Breast epithelium (tissue), 3 donors: ENCODE measurements at regions not wholly inside any gene's neighbourhood (a gene's known extent, or its start where the extent isn't known, plus 50 kb on each side); places are given as distances from the start of the nearest gene placed in this dataset.

Source experiments
- POLR2A ChIP-seq: fragments of 450-650 bp; IDR thresholded peaks from one replicate; pipeline ENCODE4 v1.6.1; 2016; ENCODE audit warnings: antibody characterized with exemption, mild to moderate bottlenecking, moderate library complexity
- TF ChIP-seq, protein P1 (sequence below), 3 donors: fragments of 450-650 bp; IDR thresholded peaks; one replicate each; pipeline ENCODE4 v1.5.1; 2016 to 2017; ENCODE audit warnings: antibody characterized with exemption in 3 of 3, mild to moderate bottlenecking in 3 of 3, moderate library complexity in 3 of 3

DNA sequence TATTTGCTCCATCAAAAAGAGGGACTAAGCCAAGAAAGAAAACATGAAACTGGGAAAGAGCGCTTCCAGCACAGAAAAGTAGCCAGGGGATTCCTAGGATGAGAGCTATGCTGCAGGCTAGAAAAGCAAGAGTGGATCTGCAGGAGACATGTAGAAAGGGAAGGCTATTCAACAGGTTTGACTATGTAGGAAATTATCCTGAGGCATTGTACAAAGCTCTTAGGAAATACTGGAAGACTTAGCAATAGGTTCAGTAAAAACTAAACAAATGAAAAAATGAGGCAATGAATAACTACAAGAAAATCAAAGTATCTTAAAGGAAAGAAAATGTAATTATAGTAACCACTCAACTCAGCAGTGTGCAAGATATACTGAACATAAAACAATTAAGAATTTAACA, 178.7 kb upstream of the FOXN2 start:
- TF ChIP-seq, protein P1, sequence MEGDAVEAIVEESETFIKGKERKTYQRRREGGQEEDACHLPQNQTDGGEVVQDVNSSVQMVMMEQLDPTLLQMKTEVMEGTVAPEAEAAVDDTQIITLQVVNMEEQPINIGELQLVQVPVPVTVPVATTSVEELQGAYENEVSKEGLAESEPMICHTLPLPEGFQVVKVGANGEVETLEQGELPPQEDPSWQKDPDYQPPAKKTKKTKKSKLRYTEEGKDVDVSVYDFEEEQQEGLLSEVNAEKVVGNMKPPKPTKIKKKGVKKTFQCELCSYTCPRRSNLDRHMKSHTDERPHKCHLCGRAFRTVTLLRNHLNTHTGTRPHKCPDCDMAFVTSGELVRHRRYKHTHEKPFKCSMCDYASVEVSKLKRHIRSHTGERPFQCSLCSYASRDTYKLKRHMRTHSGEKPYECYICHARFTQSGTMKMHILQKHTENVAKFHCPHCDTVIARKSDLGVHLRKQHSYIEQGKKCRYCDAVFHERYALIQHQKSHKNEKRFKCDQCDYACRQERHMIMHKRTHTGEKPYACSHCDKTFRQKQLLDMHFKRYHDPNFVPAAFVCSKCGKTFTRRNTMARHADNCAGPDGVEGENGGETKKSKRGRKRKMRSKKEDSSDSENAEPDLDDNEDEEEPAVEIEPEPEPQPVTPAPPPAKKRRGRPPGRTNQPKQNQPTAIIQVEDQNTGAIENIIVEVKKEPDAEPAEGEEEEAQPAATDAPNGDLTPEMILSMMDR (IDR thresholded peaks at IDR 0.05), result no peak
- no peak for TF ChIP-seq POLR2A
